ENCODE measurements at regions not wholly inside any gene's neighbourhood (a gene's known extent, or its start where the extent isn't known, plus 50 kb on each side); places are given as distances from the start of the nearest gene placed in this dataset.

- intact Hi-C loops (cut with DNase I; ENCODE audit: low total_unique reads): no loop called here
- H3K4me3 ChIP-seq: no peak overlapping the region
- no peaks in the 10 kb centered on the region for H3K4me1 ChIP-seq
- TF ChIP-seq CTCF (IDR thresholded peaks at IDR 0.05): no peak
- no peak for TF ChIP-seq POLR2A (IDR thresholded peaks at IDR 0.05)
- no peaks in the 10 kb centered on the region for H3K27me3 ChIP-seq
- no peak for DNase-seq
- no peaks in the 10 kb centered on the region for H3K9me3 ChIP-seq
- H3K27ac ChIP-seq: no peak overlapping the region
- no peaks in the 10 kb centered on the region for H3K36me3 ChIP-seq
Observed at GRCh38 chr1:3992103-3992556, 92.1 kb upstream of the C1orf174 start.

- no peak overlapping the region for H3K27ac ChIP-seq
- H3K36me3 ChIP-seq: no peaks in the 10 kb centered on the region
- no peak overlapping the region for H3K4me3 ChIP-seq
- H3K4me1 ChIP-seq: no peaks in the 10 kb centered on the region
- no peak for DNase-seq
- no peaks in the 10 kb centered on the region for H3K27me3 ChIP-seq
- TF ChIP-seq POLR2A (IDR thresholded peaks at IDR 0.05) (no peak), CTCF (IDR thresholded peaks at IDR 0.05) (no peak)
- H3K9me3 ChIP-seq: no peaks in the 10 kb centered on the region
- intact Hi-C loops (cut with DNase I; ENCODE audit: low total_unique reads): no loop called here
Observed at GRCh38 chr1:3992746-3993145, 92.7 kb upstream of the C1orf174 start.

- no peak overlapping the region for H3K27ac ChIP-seq
- TF ChIP-seq POLR2A (IDR thresholded peaks at IDR 0.05) (no peak), CTCF (IDR thresholded peaks at IDR 0.05) (no peak)
- DNase-seq: no peak
- intact Hi-C loops (cut with DNase I; ENCODE audit: low total_unique reads): no loop called here
- no peaks in the 10 kb centered on the region for H3K4me1 ChIP-seq
- no peak overlapping the region for H3K4me3 ChIP-seq
- H3K9me3 ChIP-seq: no peaks in the 10 kb centered on the region
- no peaks in the 10 kb centered on the region for H3K36me3 ChIP-seq
- H3K27me3 ChIP-seq: no peaks in the 10 kb centered on the region
Observed at GRCh38 chr1:3993619-3994375, 93.7 kb upstream of the C1orf174 start.

GRCh38 chr1:3995141-3995780 lies 95.2 kb upstream of the C1orf174 start:
- DNase-seq: no peak
- no peak overlapping the region for H3K4me3 ChIP-seq
- TF ChIP-seq POLR2A (IDR thresholded peaks at IDR 0.05) (no peak), CTCF (IDR thresholded peaks at IDR 0.05) (no peak)
- no peak overlapping the region for H3K27ac ChIP-seq
- H3K9me3 ChIP-seq: no peaks in the 10 kb centered on the region
- H3K4me1 ChIP-seq: no peaks in the 10 kb centered on the region
- no peaks in the 10 kb centered on the region for H3K36me3 ChIP-seq
- intact Hi-C loops (cut with DNase I; ENCODE audit: low total_unique reads): no loop called here
- H3K27me3 ChIP-seq: no peaks in the 10 kb centered on the region
